ENCODE measurements at regions not wholly inside any gene's neighbourhood (a gene's known extent, or its start where the extent isn't known, plus 50 kb on each side); places are given as distances from the start of the nearest gene placed in this dataset.

DNA sequence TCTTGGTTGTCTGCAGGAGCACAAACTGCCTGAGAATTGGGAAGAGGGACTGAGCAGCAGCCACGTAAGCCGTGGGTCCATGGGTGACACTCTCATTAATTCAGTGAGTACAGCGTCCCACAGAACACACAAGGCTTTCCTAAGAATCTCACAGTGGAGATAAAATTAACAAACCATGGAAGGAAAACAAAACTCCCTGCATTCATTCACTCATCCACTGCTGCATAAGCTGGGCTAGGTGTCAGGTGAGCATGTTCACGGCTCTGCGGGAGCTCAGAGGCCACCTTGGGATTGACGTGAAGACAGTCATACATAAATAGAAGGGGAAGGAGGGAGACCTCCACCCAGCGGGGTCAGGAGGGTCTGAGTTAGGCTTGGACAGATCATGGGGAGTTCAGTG is 1442.7 kb downstream of the TBC1D22A start:
- ChIA-PET POLR2A (no interaction called here), CTCF (no interaction called here)
- no peak overlapping the region for H3K4me3 ChIP-seq (ENCODE audit: low read depth in 2 of 2, low read length in 2 of 2)
- DNase-seq (ENCODE audit: low read depth, low spot score) (no peak), ATAC-seq (no peak)
- H3K4me1 ChIP-seq (ENCODE audit: control insufficient read depth, insufficient read depth, low read length), result no peaks in the 10 kb centered on the region
- intact Hi-C loops (cut with micrococcal nuclease; ENCODE audit: unreplicated experiment), result no loop called here
- no peak overlapping the region for H3K27ac ChIP-seq (ENCODE audit: low read length)
- H3K9me3 ChIP-seq (ENCODE audit: control insufficient read depth, insufficient read depth, low read depth, low read length), result no peaks in the 10 kb centered on the region
- TF ChIP-seq, protein P1, sequence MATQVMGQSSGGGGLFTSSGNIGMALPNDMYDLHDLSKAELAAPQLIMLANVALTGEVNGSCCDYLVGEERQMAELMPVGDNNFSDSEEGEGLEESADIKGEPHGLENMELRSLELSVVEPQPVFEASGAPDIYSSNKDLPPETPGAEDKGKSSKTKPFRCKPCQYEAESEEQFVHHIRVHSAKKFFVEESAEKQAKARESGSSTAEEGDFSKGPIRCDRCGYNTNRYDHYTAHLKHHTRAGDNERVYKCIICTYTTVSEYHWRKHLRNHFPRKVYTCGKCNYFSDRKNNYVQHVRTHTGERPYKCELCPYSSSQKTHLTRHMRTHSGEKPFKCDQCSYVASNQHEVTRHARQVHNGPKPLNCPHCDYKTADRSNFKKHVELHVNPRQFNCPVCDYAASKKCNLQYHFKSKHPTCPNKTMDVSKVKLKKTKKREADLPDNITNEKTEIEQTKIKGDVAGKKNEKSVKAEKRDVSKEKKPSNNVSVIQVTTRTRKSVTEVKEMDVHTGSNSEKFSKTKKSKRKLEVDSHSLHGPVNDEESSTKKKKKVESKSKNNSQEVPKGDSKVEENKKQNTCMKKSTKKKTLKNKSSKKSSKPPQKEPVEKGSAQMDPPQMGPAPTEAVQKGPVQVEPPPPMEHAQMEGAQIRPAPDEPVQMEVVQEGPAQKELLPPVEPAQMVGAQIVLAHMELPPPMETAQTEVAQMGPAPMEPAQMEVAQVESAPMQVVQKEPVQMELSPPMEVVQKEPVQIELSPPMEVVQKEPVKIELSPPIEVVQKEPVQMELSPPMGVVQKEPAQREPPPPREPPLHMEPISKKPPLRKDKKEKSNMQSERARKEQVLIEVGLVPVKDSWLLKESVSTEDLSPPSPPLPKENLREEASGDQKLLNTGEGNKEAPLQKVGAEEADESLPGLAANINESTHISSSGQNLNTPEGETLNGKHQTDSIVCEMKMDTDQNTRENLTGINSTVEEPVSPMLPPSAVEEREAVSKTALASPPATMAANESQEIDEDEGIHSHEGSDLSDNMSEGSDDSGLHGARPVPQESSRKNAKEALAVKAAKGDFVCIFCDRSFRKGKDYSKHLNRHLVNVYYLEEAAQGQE (IDR thresholded peaks at IDR 0.05; ENCODE audit: insufficient read depth in 1 of 2, low read depth in 2 of 2, low read length in 1 of 2), result no peak
- TF ChIP-seq TCF7L2 (IDR thresholded peaks at IDR 0.05; ENCODE audit: low read depth, low read length), result no peak
- no peak for TF ChIP-seq POLR2AphosphoS5 (IDR thresholded peaks at IDR 0.05; ENCODE audit: low read depth, low read length)
- no peak for TF ChIP-seq SIN3A (IDR thresholded peaks at IDR 0.05; ENCODE audit: borderline replicate concordance, insufficient read depth, low read depth, low read length)
- TF ChIP-seq, protein P2, sequence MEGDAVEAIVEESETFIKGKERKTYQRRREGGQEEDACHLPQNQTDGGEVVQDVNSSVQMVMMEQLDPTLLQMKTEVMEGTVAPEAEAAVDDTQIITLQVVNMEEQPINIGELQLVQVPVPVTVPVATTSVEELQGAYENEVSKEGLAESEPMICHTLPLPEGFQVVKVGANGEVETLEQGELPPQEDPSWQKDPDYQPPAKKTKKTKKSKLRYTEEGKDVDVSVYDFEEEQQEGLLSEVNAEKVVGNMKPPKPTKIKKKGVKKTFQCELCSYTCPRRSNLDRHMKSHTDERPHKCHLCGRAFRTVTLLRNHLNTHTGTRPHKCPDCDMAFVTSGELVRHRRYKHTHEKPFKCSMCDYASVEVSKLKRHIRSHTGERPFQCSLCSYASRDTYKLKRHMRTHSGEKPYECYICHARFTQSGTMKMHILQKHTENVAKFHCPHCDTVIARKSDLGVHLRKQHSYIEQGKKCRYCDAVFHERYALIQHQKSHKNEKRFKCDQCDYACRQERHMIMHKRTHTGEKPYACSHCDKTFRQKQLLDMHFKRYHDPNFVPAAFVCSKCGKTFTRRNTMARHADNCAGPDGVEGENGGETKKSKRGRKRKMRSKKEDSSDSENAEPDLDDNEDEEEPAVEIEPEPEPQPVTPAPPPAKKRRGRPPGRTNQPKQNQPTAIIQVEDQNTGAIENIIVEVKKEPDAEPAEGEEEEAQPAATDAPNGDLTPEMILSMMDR (IDR thresholded peaks at IDR 0.05), result no peak
- in situ Hi-C loops (cut with HindIII; ENCODE audit: low pct_unique_long_range_greater_than_20kb, low sequenced_read_pairs), result no loop called here
- no peaks in the 10 kb centered on the region; the same call in 1 of the 2 replicates for H3K27me3 ChIP-seq (ENCODE audit: control insufficient read depth, insufficient read depth, low read length)
- no peaks in the 10 kb centered on the region for H3K36me3 ChIP-seq (ENCODE audit: control insufficient read depth, insufficient read depth, low read length)
- no TSS peak for BruUV-seq (replicated peaks)

GRCh38 chr22:48204296-48204695 is 1441.8 kb downstream of the TBC1D22A start:
- TF ChIP-seq POLR2AphosphoS5 (IDR thresholded peaks at IDR 0.05; ENCODE audit: low read depth, low read length), result no peak
- no peak for TF ChIP-seq SIN3A (IDR thresholded peaks at IDR 0.05; ENCODE audit: borderline replicate concordance, insufficient read depth, low read depth, low read length)
- TF ChIP-seq, protein P2 (IDR thresholded peaks at IDR 0.05), result no peak
- TF ChIP-seq, protein P1 (IDR thresholded peaks at IDR 0.05; ENCODE audit: insufficient read depth in 1 of 2, low read depth in 2 of 2, low read length in 1 of 2), result no peak
- TF ChIP-seq TCF7L2 (IDR thresholded peaks at IDR 0.05; ENCODE audit: low read depth, low read length), result no peak
- ATAC-seq (no peak), DNase-seq (ENCODE audit: low read depth, low spot score) (no peak)
- Histone ChIP-seq H3K4me1 (ENCODE audit: control insufficient read depth, insufficient read depth, low read length) (no peaks in the 10 kb centered on the region), H3K36me3 (ENCODE audit: control insufficient read depth, insufficient read depth, low read length) (no peaks in the 10 kb centered on the region), H3K9me3 (ENCODE audit: control insufficient read depth, insufficient read depth, low read depth, low read length) (no peaks in the 10 kb centered on the region), H3K4me3 (ENCODE audit: low read depth in 2 of 2, low read length in 2 of 2) (no peak overlapping the region), H3K27me3 (ENCODE audit: control insufficient read depth, insufficient read depth, low read length) (no peaks in the 10 kb centered on the region; the same call in 1 of the 2 replicates), H3K27ac (ENCODE audit: low read length) (no peak overlapping the region)
- ChIA-PET POLR2A (no interaction called here), CTCF (no interaction called here)
- intact Hi-C loops (cut with micrococcal nuclease; ENCODE audit: unreplicated experiment) (no loop called here), in situ Hi-C loops (cut with HindIII; ENCODE audit: low pct_unique_long_range_greater_than_20kb, low sequenced_read_pairs) (no loop called here)
- BruUV-seq (replicated peaks), result no TSS peak

Measured in Panc1 (cell line).